ENCODE measurements at regions not wholly inside any gene's neighbourhood (a gene's known extent, or its start where the extent isn't known, plus 50 kb on each side); places are given as distances from the start of the nearest gene placed in this dataset.

DNA sequence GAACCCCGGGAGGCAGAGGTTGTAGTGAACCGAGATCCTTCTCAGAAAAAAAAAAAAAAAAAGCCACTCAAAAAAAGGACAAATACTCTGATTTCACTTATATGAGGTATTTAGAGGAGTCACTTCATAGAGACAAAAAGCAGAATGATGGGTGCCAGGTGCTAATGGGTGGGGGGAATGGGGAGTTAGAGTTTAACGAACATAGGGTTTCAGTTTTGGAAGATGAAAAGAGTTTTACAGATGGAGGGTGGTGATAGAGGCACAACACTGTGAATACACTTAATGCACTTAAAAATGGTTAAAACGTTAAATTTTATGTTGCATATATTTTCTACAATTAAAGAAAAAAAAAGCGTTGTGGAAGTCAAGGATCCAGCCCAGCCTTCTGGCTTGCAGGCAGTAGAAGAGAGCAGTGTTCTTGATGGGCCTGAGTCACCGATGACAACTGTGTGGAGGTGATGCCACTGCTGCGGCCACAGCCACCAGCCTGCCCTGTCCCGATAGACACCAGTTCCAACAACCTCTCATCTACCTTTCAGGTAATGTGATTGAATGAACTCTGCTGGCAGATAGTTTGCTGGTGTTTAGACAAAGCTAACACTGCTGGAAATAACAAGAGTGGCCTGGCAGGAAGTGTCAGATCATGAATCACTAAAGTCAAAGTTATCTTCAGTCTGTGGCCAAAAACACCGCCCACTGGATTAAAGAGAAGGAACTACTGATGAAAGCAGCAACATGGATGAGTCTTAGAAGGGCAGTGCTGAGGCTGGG, 49.9 kb upstream of the COX10 start:
- no peak overlapping the region for H3K4me3 ChIP-seq (replicated peaks in 1 of 3; ENCODE audit: insufficient read depth in 1 of 3, low read depth in 1 of 3, low read length in 3 of 3)

More for the DNA sequence above, 49.9 kb upstream of the COX10 start:
- DNase-seq (ENCODE audit: low read depth, low spot score) (no peak), FAIRE-seq (no peak)
- ChIA-PET POLR2A (no interaction called here), CTCF (no interaction called here)
- Histone ChIP-seq H4K20me1 (replicated peaks; ENCODE audit: control insufficient read depth, extremely low read depth, insufficient read depth, low read length) (no peaks in the 10 kb centered on the region), H3K27ac (ENCODE audit: insufficient read depth, low read depth, low read length) (no peak overlapping the region), H3K9ac (replicated peaks; ENCODE audit: extremely low read depth, insufficient read depth, low read length) (no peak overlapping the region), H2AFZ (ENCODE audit: low read depth, low read length) (no peak overlapping the region), H3K79me2 (ENCODE audit: control insufficient read depth, insufficient read depth, low read length) (no peaks in the 10 kb centered on the region), H3K36me3 (ENCODE audit: control insufficient read depth in 2 of 2, extremely low read depth in 1 of 2, insufficient read depth in 2 of 2, low read length in 2 of 2) (no peaks in the 10 kb centered on the region), H3K9me1 (replicated peaks; ENCODE audit: control insufficient read depth, extremely low read depth, insufficient read depth, low read length) (no peaks in the 10 kb centered on the region), H3K4me2 (ENCODE audit: insufficient read depth, low read length) (no peak overlapping the region), H3K4me1 (ENCODE audit: control insufficient read depth, extremely low read depth, insufficient read depth, low read length) (no peaks in the 10 kb centered on the region), H3K27me3 (ENCODE audit: control insufficient read depth in 2 of 2, insufficient read depth in 2 of 2, low read length in 2 of 2) (no peaks in the 10 kb centered on the region), H3K9me3 (replicated peaks; ENCODE audit: control insufficient read depth, insufficient read depth, low read length) (no peaks in the 10 kb centered on the region)
- TF ChIP-seq, protein P1, sequence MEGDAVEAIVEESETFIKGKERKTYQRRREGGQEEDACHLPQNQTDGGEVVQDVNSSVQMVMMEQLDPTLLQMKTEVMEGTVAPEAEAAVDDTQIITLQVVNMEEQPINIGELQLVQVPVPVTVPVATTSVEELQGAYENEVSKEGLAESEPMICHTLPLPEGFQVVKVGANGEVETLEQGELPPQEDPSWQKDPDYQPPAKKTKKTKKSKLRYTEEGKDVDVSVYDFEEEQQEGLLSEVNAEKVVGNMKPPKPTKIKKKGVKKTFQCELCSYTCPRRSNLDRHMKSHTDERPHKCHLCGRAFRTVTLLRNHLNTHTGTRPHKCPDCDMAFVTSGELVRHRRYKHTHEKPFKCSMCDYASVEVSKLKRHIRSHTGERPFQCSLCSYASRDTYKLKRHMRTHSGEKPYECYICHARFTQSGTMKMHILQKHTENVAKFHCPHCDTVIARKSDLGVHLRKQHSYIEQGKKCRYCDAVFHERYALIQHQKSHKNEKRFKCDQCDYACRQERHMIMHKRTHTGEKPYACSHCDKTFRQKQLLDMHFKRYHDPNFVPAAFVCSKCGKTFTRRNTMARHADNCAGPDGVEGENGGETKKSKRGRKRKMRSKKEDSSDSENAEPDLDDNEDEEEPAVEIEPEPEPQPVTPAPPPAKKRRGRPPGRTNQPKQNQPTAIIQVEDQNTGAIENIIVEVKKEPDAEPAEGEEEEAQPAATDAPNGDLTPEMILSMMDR (IDR thresholded peaks at IDR 0.05; ENCODE audit: extremely low read depth in 1 of 2, insufficient read depth in 1 of 2, low read depth in 1 of 2, low read length in 2 of 2) = no peak
- TF ChIP-seq FOS (IDR thresholded peaks at IDR 0.05; ENCODE audit: borderline replicate concordance, insufficient read depth, low read length) = no peak
- TF ChIP-seq GATA2 (IDR thresholded peaks at IDR 0.05; ENCODE audit: insufficient read depth, insufficient read length, low read depth, low read length) = no peak
- no peak for TF ChIP-seq JUN (IDR thresholded peaks at IDR 0.05; ENCODE audit: borderline replicate concordance, insufficient read depth, insufficient read length, low read depth)
- TF ChIP-seq POLR2A (IDR thresholded peaks at IDR 0.05; ENCODE audit: low read depth, low read length) = no peak
- TF ChIP-seq, protein P2, sequence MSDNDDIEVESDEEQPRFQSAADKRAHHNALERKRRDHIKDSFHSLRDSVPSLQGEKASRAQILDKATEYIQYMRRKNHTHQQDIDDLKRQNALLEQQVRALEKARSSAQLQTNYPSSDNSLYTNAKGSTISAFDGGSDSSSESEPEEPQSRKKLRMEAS (IDR thresholded peaks at IDR 0.05; ENCODE audit: insufficient read depth, insufficient read length) = no peak
- dilution Hi-C loops (cut with MboI; ENCODE audit: extremely low pct_ligation_motif_present, low sequenced_read_pairs) (no loop called here), intact Hi-C loops (cut with micrococcal nuclease) (loop anchor here (10.0 kb wide), 1 partner anchor 285 kb away; the partner anchor contains the start of gene HS3ST3B1)
- no TSS peak for BruUV-seq (replicated peaks)

Measured in endothelial cell of umbilical vein (primary cell).